SK-N-SH treated with all-trans-retinoic acid at 6 μM for 48 hours (cell line): ENCODE measurements at regions not wholly inside any gene's neighbourhood (a gene's known extent, or its start where the extent isn't known, plus 50 kb on each side); places are given as distances from the start of the nearest gene placed in this dataset.

Source experiments
- PATZ1 ChIP-seq: fragments of 250-450 bp; sonication (Bioruptor Pico); IDR thresholded peaks from 2 replicates; pipeline ENCODE4 v1.8.0; 2020; ENCODE audit warnings: mild to moderate bottlenecking, moderate library complexity, borderline replicate concordance
- ZFP3 ChIP-seq: fragments of 250-450 bp; sonication (Bioruptor Pico); IDR thresholded peaks from 2 replicates; pipeline ENCODE4 v1.5.0; 2020; ENCODE audit warnings: mild to moderate bottlenecking, moderate library complexity
- ZFP30 ChIP-seq: fragments of 450-650 bp; formaldehyde crosslinking; IDR thresholded peaks from 2 replicates; pipeline ENCODE4 v1.5.0; 2022; ENCODE audit warnings: mild to moderate bottlenecking, moderate library complexity
- ZNF8 ChIP-seq: fragments of 450-650 bp; formaldehyde crosslinking; IDR thresholded peaks from 2 replicates; pipeline ENCODE4 v1.5.0; 2020; ENCODE audit warnings: mild to moderate bottlenecking, moderate library complexity

GRCh38 chr16:87194172-87194571, 123.0 kb downstream of the C16orf95 start:
- TF ChIP-seq PATZ1 (CRISPR knock-in tag) = no peak
- TF ChIP-seq ZFP3 = no peak
- no peak for TF ChIP-seq ZNF8
- TF ChIP-seq ZFP30 (CRISPR knock-in tag) = no peak
